Uterus (tissue), 3 donors: ENCODE measurements at regions not wholly inside any gene's neighbourhood (a gene's known extent, or its start where the extent isn't known, plus 50 kb on each side); places are given as distances from the start of the nearest gene placed in this dataset.

Source experiments
- DNase-seq, 2 donors: peaks; one replicate each; pipeline ENCODE4 v3.0.0-alpha.2; 2019 to 2020
- H3K27ac ChIP-seq, 2 donors: fragments of 200-600 bp; sonication (generic); 1 replicate in 1 of 2; 2 replicates in 1 of 2; pipeline ENCODE4 v1.5.1; 2016 to 2018
- H3K27me3 ChIP-seq, 2 donors: fragments of 200-600 bp; sonication (generic); one replicate each; pipeline ENCODE4 v1.5.1; 2018 to 2019; ENCODE audit warnings: control low read depth in 1 of 2
- H3K36me3 ChIP-seq, 2 donors: fragments of 200-600 bp; sonication (generic); one replicate each; pipeline ENCODE4 v1.5.1; 2019; ENCODE audit warnings: control low read depth in 1 of 2
- H3K4me1 ChIP-seq, 2 donors: fragments of 200-600 bp; sonication (generic); one replicate each; pipeline ENCODE4 v1.5.1; 2018 to 2019; ENCODE audit warnings: control low read depth in 1 of 2
- H3K4me3 ChIP-seq, 2 donors: fragments of 200-600 bp; sonication (generic); 1 replicate in 1 of 2; 2 replicates in 1 of 2; pipeline ENCODE4 v1.5.1; 2018 to 2019; ENCODE audit warnings: mild to moderate bottlenecking in 1 of 2
- H3K9me3 ChIP-seq, 2 donors: fragments of 200-600 bp; sonication (generic); one replicate each; pipeline ENCODE4 v1.5.1; 2019; ENCODE audit warnings: control low read depth in 1 of 2
- CTCF ChIP-seq, 4 experiments: fragments of 200-600 bp in 2 of 4; fragments of 450-650 bp in 2 of 4; sonication (generic) in 2 of 4; IDR thresholded peaks; one replicate each; pipeline ENCODE4 v1.5.1; 2016 to 2019; ENCODE audit warnings: antibody characterized with exemption in 4 of 4, mild to moderate bottlenecking in 2 of 4, moderate library complexity in 1 of 4
- POLR2A ChIP-seq, 2 donors: fragments of 450-650 bp; IDR thresholded peaks; one replicate each; pipeline ENCODE4 v1.6.1; 2016; ENCODE audit warnings: antibody characterized with exemption in 2 of 2, mild to moderate bottlenecking in 1 of 2, moderate library complexity in 1 of 2
- intact Hi-C: fragments of 100-400 bp; cut with DNase I; formaldehyde crosslinking; loops from one replicate; pipeline ENCODE4 v1.15.1; 2023; ENCODE audit warnings: low total_unique reads
- donor health status: DM: yes; HTN: yes; CAD: no.

GRCh38 chr11:23095650-23096189, 235.4 kb upstream of the CCDC179 start:
- no peaks in the 10 kb centered on the region for H3K36me3 ChIP-seq
- intact Hi-C loops, result no loop called here
- DNase-seq, result no peak
- no peaks in the 10 kb centered on the region for H3K4me1 ChIP-seq
- TF ChIP-seq CTCF (IDR thresholded peaks at IDR 0.05), result no peak
- TF ChIP-seq POLR2A (IDR thresholded peaks at IDR 0.05), result no peak
- H3K27me3 ChIP-seq, result no peaks in the 10 kb centered on the region
- no peak overlapping the region for H3K27ac ChIP-seq
- no peaks in the 10 kb centered on the region for H3K9me3 ChIP-seq
- H3K4me3 ChIP-seq, result no peak overlapping the region

DNA sequence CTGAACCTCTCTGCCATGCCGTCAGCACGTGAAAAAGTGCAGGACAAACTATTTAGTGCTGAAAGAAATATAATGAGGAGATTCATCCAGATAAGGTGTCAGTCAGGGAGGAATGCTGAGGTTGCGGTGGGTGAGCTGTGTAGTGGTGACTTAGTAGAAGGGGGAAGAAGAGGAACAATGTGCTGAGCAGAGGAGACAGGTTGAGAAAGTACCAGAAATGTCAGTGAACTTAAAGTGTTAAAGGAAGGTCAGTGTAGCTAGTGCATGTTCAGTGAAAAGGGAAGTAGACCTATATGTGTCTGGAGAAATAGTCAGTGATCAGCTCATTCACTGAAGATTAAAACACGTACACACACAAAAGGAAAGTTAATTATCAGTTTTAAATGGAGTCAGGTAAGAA, 237.6 kb upstream of the CCDC179 start:
- Histone ChIP-seq H3K27ac (no peak overlapping the region), H3K27me3 (no peaks in the 10 kb centered on the region), H3K4me3 (no peak overlapping the region), H3K4me1 (no peaks in the 10 kb centered on the region), H3K9me3 (no peaks in the 10 kb centered on the region), H3K36me3 (no peaks in the 10 kb centered on the region)
- TF ChIP-seq POLR2A (IDR thresholded peaks at IDR 0.05), result no peak
- no peak for TF ChIP-seq CTCF (IDR thresholded peaks at IDR 0.05)
- DNase-seq, result no peak
- intact Hi-C loops, result no loop called here

GRCh38 chr11:23099256-23099655, 239.0 kb upstream of the CCDC179 start:
- no peaks in the 10 kb centered on the region for H3K4me1 ChIP-seq
- intact Hi-C loops, result no loop called here
- no peak overlapping the region for H3K27ac ChIP-seq
- no peaks in the 10 kb centered on the region for H3K36me3 ChIP-seq
- H3K9me3 ChIP-seq, result no peaks in the 10 kb centered on the region
- TF ChIP-seq POLR2A (IDR thresholded peaks at IDR 0.05), result no peak
- TF ChIP-seq CTCF (IDR thresholded peaks at IDR 0.05), result no peak
- no peaks in the 10 kb centered on the region for H3K27me3 ChIP-seq
- DNase-seq, result no peak
- H3K4me3 ChIP-seq, result no peak overlapping the region

GRCh38 chr11:23100726-23101125, 240.5 kb upstream of the CCDC179 start:
- DNase-seq, result no peak
- TF ChIP-seq CTCF (IDR thresholded peaks at IDR 0.05) (no peak), POLR2A (IDR thresholded peaks at IDR 0.05) (no peak)

GRCh38 chr11:23103416-23103815, 243.1 kb upstream of the CCDC179 start:
- Histone ChIP-seq H3K36me3 (no peaks in the 10 kb centered on the region), H3K9me3 (no peaks in the 10 kb centered on the region), H3K4me1 (no peaks in the 10 kb centered on the region), H3K27ac (no peak overlapping the region), H3K4me3 (no peak overlapping the region), H3K27me3 (no peaks in the 10 kb centered on the region)
- intact Hi-C loops, result no loop called here
- TF ChIP-seq CTCF (IDR thresholded peaks at IDR 0.05) (no peak), POLR2A (IDR thresholded peaks at IDR 0.05) (no peak)
- no peak for DNase-seq

More at GRCh38 chr11:23100726-23101125, 240.5 kb upstream of the CCDC179 start:
- Histone ChIP-seq H3K9me3 (no peaks in the 10 kb centered on the region), H3K36me3 (no peaks in the 10 kb centered on the region), H3K4me3 (no peak overlapping the region), H3K27ac (no peak overlapping the region), H3K4me1 (no peaks in the 10 kb centered on the region), H3K27me3 (no peaks in the 10 kb centered on the region)
- intact Hi-C loops, result no loop called here
